B cell (primary cell): ENCODE measurements at regions not wholly inside any gene's neighbourhood (a gene's known extent, or its start where the extent isn't known, plus 50 kb on each side); places are given as distances from the start of the nearest gene placed in this dataset.

Source experiments
- EZH2 ChIP-seq: IDR thresholded peaks from 2 replicates; pipeline ENCODE4 v1.6.1; 2012; ENCODE audit warnings: borderline replicate concordance, low read depth, mild to moderate bottlenecking, moderate library complexity, low read length; ENCODE audit not compliant: insufficient read depth, poor library complexity, severe bottlenecking
- TF ChIP-seq, protein P1 (sequence below): fragments of 200-600 bp; IDR thresholded peaks from one replicate; pipeline ENCODE4 v1.8.0; 2022; ENCODE audit warnings: antibody characterized with exemption, mild to moderate bottlenecking

DNA sequence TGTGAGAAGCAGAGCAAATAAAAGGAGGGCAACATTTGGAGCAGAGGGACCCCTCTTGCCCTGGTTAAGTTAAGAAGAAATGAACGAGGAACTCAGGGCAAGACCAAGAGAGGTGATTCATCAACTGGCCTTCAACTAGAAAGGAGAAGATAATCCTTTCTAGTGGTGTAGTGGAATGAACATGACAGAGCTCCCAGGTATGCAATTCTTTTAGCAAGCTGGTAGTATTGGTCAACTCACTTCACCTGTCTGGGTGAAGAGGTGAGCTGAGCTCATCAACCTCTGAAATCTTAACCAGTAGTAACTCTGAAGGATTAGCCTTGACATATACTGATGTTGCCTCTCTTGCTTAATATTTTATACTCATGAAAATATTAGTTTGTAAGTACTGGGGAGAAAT, 1024.7 kb upstream of the GOT2 start:
- TF ChIP-seq, protein P1, sequence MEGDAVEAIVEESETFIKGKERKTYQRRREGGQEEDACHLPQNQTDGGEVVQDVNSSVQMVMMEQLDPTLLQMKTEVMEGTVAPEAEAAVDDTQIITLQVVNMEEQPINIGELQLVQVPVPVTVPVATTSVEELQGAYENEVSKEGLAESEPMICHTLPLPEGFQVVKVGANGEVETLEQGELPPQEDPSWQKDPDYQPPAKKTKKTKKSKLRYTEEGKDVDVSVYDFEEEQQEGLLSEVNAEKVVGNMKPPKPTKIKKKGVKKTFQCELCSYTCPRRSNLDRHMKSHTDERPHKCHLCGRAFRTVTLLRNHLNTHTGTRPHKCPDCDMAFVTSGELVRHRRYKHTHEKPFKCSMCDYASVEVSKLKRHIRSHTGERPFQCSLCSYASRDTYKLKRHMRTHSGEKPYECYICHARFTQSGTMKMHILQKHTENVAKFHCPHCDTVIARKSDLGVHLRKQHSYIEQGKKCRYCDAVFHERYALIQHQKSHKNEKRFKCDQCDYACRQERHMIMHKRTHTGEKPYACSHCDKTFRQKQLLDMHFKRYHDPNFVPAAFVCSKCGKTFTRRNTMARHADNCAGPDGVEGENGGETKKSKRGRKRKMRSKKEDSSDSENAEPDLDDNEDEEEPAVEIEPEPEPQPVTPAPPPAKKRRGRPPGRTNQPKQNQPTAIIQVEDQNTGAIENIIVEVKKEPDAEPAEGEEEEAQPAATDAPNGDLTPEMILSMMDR, result no peak
- no peak for TF ChIP-seq EZH2
